MCF 10A (cell line): ENCODE measurements at regions not wholly inside any gene's neighbourhood (a gene's known extent, or its start where the extent isn't known, plus 50 kb on each side); places are given as distances from the start of the nearest gene placed in this dataset.

ENCODE experiments used
- BruUV-seq: library from RNA; stranded (reverse); fragments of 400-500 nt; replicated peaks from 2 replicates; lab custom pipeline; 2021; lab: Mats Ljungman, UMichigan
- CTCF ChIA-PET: fragments of 300-600 bp; sonication (Branson Sonifier 250); formaldehyde crosslinking; extraction: SDS; loops from one replicate; lab custom pipeline; 2021; ENCODE audit warnings: antibody characterized with exemption, inconsistent platforms; lab: Yijun Ruan, JAX
- POLR2A ChIA-PET: fragments of 300-600, 350-650 bp; sonication (Branson Sonifier 250); formaldehyde crosslinking; extraction: SDS; loops from one replicate; lab custom pipeline; 2020; ENCODE audit warnings: antibody characterized with exemption, inconsistent platforms; lab: Yijun Ruan, JAX
- DNase-seq: peaks from one replicate; pipeline ENCODE4 v3.0.0-alpha.2; 2018; ENCODE audit not compliant: unreplicated experiment
- H3K27ac Mint-ChIP-seq: one replicate; pipeline ENCODE4 v1.8.0; 2022; ENCODE audit warnings: mild to moderate bottlenecking, low read depth, mixed read lengths; ENCODE audit not compliant: unreplicated experiment
- H3K27me3 Mint-ChIP-seq: one replicate; pipeline ENCODE4 v1.8.0; 2022; ENCODE audit warnings: mixed read lengths; ENCODE audit not compliant: insufficient read depth, unreplicated experiment
- H3K36me3 Mint-ChIP-seq: one replicate; pipeline ENCODE4 v1.8.0; 2022; ENCODE audit warnings: mild to moderate bottlenecking, moderate library complexity, mixed read lengths; ENCODE audit not compliant: insufficient read depth, unreplicated experiment
- H3K4me1 Mint-ChIP-seq: one replicate; pipeline ENCODE4 v1.8.0; 2022; ENCODE audit warnings: mixed read lengths; ENCODE audit not compliant: insufficient read depth, unreplicated experiment
- H3K4me3 Mint-ChIP-seq: one replicate; pipeline ENCODE4 v1.8.0; 2022; ENCODE audit warnings: mild to moderate bottlenecking, moderate library complexity, mixed read lengths; ENCODE audit not compliant: unreplicated experiment
- H3K9me3 Mint-ChIP-seq: one replicate; pipeline ENCODE4 v1.8.0; 2022; ENCODE audit warnings: mixed read lengths; ENCODE audit not compliant: unreplicated experiment
- intact Hi-C: fragments of 100-400 bp; cut with micrococcal nuclease; formaldehyde crosslinking; loops from 2 replicates; pipeline ENCODE4 v1.14.1; 2022
- TF ChIP-seq, protein P1 (sequence below): fragments of 200-600 bp; IDR thresholded peaks from one replicate; pipeline ENCODE4 v1.8.0; 2022; ENCODE audit warnings: antibody characterized with exemption, mild to moderate bottlenecking; ENCODE audit not compliant: unreplicated experiment

DNA sequence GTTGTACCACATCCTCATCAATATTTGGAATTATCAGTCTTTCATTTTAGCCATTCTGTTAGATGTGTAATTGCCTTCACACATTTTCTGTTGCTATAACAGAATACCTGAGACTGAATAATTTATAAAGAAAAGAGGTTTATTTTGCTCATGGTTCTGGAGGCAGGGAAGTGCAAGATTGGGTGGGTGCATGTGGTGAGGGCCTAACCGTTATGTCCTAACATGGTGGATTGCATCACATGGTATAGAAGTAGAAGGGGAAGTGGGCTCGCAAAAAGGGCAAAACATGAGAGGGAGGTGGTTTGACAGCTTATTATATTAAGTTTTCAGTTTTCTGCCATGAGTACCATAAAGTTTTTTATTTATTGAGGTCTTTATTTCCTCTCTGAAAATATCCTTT is 452.0 kb downstream of the ARL4A start:
- no peaks in the 10 kb centered on the region for H3K36me3 Mint-ChIP-seq
- no peak for DNase-seq
- intact Hi-C loops: no loop called here
- TF ChIP-seq, protein P1, sequence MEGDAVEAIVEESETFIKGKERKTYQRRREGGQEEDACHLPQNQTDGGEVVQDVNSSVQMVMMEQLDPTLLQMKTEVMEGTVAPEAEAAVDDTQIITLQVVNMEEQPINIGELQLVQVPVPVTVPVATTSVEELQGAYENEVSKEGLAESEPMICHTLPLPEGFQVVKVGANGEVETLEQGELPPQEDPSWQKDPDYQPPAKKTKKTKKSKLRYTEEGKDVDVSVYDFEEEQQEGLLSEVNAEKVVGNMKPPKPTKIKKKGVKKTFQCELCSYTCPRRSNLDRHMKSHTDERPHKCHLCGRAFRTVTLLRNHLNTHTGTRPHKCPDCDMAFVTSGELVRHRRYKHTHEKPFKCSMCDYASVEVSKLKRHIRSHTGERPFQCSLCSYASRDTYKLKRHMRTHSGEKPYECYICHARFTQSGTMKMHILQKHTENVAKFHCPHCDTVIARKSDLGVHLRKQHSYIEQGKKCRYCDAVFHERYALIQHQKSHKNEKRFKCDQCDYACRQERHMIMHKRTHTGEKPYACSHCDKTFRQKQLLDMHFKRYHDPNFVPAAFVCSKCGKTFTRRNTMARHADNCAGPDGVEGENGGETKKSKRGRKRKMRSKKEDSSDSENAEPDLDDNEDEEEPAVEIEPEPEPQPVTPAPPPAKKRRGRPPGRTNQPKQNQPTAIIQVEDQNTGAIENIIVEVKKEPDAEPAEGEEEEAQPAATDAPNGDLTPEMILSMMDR: no peak
- H3K9me3 Mint-ChIP-seq: no peaks in the 10 kb centered on the region
- no TSS peak for BruUV-seq
- CTCF ChIA-PET: no interaction called here
- no peaks in the 10 kb centered on the region for H3K27me3 Mint-ChIP-seq
- no peak overlapping the region for H3K27ac Mint-ChIP-seq
- POLR2A ChIA-PET: no interaction called here
- H3K4me1 Mint-ChIP-seq: no peaks in the 10 kb centered on the region
- no peak overlapping the region for H3K4me3 Mint-ChIP-seq

DNA sequence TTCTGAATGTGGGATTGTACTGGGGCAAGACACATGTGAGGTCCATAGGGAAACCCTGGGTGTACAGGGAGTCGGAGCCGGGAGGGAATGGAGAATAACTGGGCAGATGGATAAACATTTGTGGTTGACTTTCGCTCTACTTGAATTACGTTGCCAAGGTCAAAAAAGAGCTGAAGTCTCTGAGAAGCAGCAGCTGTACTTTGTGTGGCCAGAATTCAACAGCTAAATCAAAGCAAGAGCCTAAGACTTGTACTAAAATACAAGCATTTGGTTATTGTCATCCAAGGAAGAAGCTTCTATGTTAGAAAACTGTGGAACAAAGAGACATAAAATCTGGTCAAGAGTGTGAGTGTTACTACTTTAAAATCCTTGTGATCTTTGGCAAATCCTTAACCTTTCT is 457.2 kb downstream of the ARL4A start:
- POLR2A ChIA-PET: interaction anchor here (1.0 kb wide), 1 partner anchor 453 kb away, joined by 4 read pairs; no protein-coding TSS in a partner anchor
- no peaks in the 10 kb centered on the region for H3K36me3 Mint-ChIP-seq
- H3K4me3 Mint-ChIP-seq: no peak overlapping the region
- no peak for DNase-seq
- CTCF ChIA-PET: interaction anchor here (0.7 kb wide), 1 partner anchor 35 kb away, joined by 5 read pairs; no protein-coding TSS in a partner anchor
- H3K27ac Mint-ChIP-seq: peak overlapping the region; percentile 35
- no peaks in the 10 kb centered on the region for H3K27me3 Mint-ChIP-seq
- H3K9me3 Mint-ChIP-seq: no peaks in the 10 kb centered on the region
- intact Hi-C loops: no loop called here
- H3K4me1 Mint-ChIP-seq: no peaks in the 10 kb centered on the region
- TF ChIP-seq, protein P1: no peak
- no TSS peak for BruUV-seq

DNA sequence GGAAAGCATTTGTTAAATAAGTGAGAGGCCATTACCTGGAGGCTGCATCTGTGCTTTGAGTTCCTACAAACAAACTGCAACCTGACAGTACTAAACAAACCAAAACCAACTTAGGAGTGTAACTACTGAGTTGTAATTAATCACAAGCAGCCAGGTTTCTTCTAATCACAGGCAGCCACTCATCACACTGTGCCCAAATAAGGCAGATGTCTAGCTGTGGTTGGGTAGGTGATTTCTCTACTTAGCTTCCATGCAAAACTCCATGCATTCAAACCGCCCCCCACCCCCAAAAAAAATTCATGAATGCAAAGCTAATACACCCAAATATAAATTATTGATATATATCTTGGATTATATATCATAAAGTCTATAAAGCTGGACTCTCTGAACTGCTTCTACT is 461.1 kb downstream of the ARL4A start:
- DNase-seq: no peak
- H3K4me3 Mint-ChIP-seq: no peak overlapping the region
- H3K27ac Mint-ChIP-seq: no peak overlapping the region
- TF ChIP-seq, protein P1: no peak
- BruUV-seq: no TSS peak
- H3K9me3 Mint-ChIP-seq: no peaks in the 10 kb centered on the region
- POLR2A ChIA-PET: interaction anchor here (1.1 kb wide), 1 partner anchor 12 kb away, joined by 3 read pairs; no protein-coding TSS in a partner anchor
- CTCF ChIA-PET: no interaction called here
- intact Hi-C loops: no loop called here
- H3K4me1 Mint-ChIP-seq: peaks cover 4% of the 10 kb centered on the region
- H3K27me3 Mint-ChIP-seq: no peaks in the 10 kb centered on the region
- H3K36me3 Mint-ChIP-seq: no peaks in the 10 kb centered on the region

DNA sequence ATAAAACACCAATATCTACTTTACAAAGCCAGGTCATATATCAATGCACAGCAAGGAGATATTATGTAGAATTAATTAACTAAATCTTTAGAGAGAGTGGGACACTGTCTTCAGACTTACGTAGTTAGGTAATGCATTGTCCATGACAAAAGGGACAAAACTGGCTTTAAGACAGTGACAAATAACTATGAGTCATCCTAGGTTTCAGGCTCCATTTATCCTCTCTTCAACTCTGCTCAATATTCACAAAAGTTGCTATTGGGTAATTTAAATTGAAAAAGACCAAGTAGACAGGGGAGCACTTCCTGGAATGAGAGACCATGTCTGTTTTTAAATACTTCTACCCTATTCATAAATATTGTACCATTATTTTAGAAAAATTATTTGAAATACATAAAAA is 464.5 kb downstream of the ARL4A start:
- ChIA-PET CTCF (interaction anchor here (1.1 kb wide), 1 partner anchor 130 kb away, joined by 3 read pairs; no protein-coding TSS in a partner anchor), POLR2A (no interaction called here)
- DNase-seq: no peak
- peaks cover 6% of the 10 kb centered on the region for H3K4me1 Mint-ChIP-seq
- no peaks in the 10 kb centered on the region for H3K36me3 Mint-ChIP-seq
- no peaks in the 10 kb centered on the region for H3K27me3 Mint-ChIP-seq
- BruUV-seq: no TSS peak
- intact Hi-C loops: no loop called here
- H3K27ac Mint-ChIP-seq: no peak overlapping the region
- no peaks in the 10 kb centered on the region for H3K9me3 Mint-ChIP-seq
- TF ChIP-seq, protein P1: no peak
- H3K4me3 Mint-ChIP-seq: no peak overlapping the region
